Activated CD4-positive, alpha-beta T cell treated with anti-CD3 and anti-CD28 coated beads for 36 hours (primary cell): ENCODE measurements at regions not wholly inside any gene's neighbourhood (a gene's known extent, or its start where the extent isn't known, plus 50 kb on each side); places are given as distances from the start of the nearest gene placed in this dataset.

ENCODE experiments used
- ATAC-seq: fragments of 200-7000 bp; cut with Tn5 transposase; one replicate; pipeline ENCODE4 v1.10.0; 2021; ENCODE audit warnings: mild to moderate bottlenecking, moderate library complexity
- CTCF ChIA-PET: fragments of 350-600 bp; sonication (Branson Sonifier 250); formaldehyde crosslinking; loops from one replicate; lab custom pipeline; 2021; ENCODE audit warnings: antibody characterized with exemption; lab: Charles Lee
- POLR2A ChIA-PET: fragments of 350-600 bp; sonication (Branson Sonifier 250); formaldehyde crosslinking; loops from one replicate; lab custom pipeline; 2021; ENCODE audit warnings: antibody characterized with exemption, inconsistent platforms; lab: Charles Lee
- DNase-seq: peaks from one replicate; pipeline ENCODE4 v3.0.0-alpha.2; 2020
- H3K27ac Mint-ChIP-seq: one replicate; pipeline ENCODE4 v1.8.0; 2021; ENCODE audit warnings: mixed read lengths
- H3K27me3 Mint-ChIP-seq: one replicate; pipeline ENCODE4 v1.8.0; 2021; ENCODE audit warnings: mixed read lengths
- H3K36me3 Mint-ChIP-seq: one replicate; pipeline ENCODE4 v1.8.0; 2021; ENCODE audit warnings: low read depth, mixed read lengths
- H3K4me1 Mint-ChIP-seq: one replicate; pipeline ENCODE4 v1.8.0; 2021; ENCODE audit warnings: mixed read lengths
- H3K4me3 Mint-ChIP-seq: one replicate; pipeline ENCODE4 v1.8.0; 2021; ENCODE audit warnings: mild to moderate bottlenecking, moderate library complexity, mixed read lengths
- H3K9me3 Mint-ChIP-seq: one replicate; pipeline ENCODE4 v1.8.0; 2021; ENCODE audit warnings: low read depth, mixed read lengths
- intact Hi-C, 2 experiments: fragments of 100-400 bp; cut with DNase I in 1 of 2; cut with micrococcal nuclease in 1 of 2; formaldehyde crosslinking; loops; one replicate each; pipeline versions ENCODE4 v1.14.2 to v1.15.1; 2022 to 2024; cut with DNase I, micrococcal nuclease

DNA sequence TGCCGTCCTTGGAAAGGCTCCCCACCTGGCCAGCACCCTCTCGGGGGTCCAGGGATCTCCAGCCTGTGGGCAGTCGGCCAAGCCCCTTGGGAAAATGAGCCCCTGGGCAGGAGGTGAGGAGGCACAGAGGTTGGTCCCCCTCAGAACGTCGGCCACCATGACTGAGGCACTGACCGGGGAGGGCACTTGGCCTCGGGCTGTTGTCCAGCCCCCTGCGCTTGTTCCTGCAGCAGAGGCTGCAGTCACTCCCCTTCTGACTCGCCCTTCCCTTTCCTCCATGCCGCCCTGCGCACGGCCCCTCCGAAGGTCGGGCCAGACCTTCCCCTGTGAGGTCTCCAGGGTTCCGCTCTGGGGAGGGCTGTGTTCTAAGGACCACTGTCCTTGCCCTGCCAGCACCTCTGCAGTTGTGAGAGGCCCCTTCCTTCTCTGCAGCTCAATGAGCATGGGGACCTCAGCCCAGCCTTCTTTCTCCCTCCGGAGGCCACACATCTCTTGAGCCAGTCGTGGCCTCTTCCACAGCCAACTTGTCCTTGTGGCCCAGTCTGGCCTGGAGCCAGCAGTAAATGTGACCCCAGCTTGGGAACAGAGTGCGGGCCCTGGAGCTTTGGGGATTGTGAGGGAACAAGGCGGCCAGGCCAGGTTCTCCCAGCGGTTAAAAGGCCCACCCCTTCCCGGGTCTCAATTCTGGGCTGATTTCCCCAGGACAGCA is 195.5 kb downstream of the DLL1 start:
- Mint-ChIP-seq H3K9me3 (peaks cover under 1% of the 10 kb centered on the region), H3K27me3 (no peaks in the 10 kb centered on the region), H3K27ac (no peak overlapping the region), H3K36me3 (no peaks in the 10 kb centered on the region), H3K4me1 (peaks cover 1% of the 10 kb centered on the region), H3K4me3 (no peak overlapping the region)
- DNase-seq, result no peak
- POLR2A ChIA-PET, result no interaction called here
- intact Hi-C loops, result no loop called here
- no peak for ATAC-seq
- CTCF ChIA-PET, result interaction anchor here (0.6 to 0.8 kb wide), 2 partner anchors 169 to 193 kb away, joined by 3 read pairs; no protein-coding TSS in a partner anchor

GRCh38 chr6:170094686-170095272 is 196.1 kb downstream of the DLL1 start:
- POLR2A ChIA-PET, result no interaction called here
- H3K36me3 Mint-ChIP-seq, result no peaks in the 10 kb centered on the region
- no peaks in the 10 kb centered on the region for H3K27me3 Mint-ChIP-seq
- peaks cover 8% of the 10 kb centered on the region for H3K4me1 Mint-ChIP-seq
- DNase-seq (no peak), ATAC-seq (no peak)
- intact Hi-C loops, result no loop called here
- H3K27ac Mint-ChIP-seq, result no peak overlapping the region
- no peaks in the 10 kb centered on the region for H3K9me3 Mint-ChIP-seq
- H3K4me3 Mint-ChIP-seq, result no peak overlapping the region
- CTCF ChIA-PET, result no interaction called here

DNA sequence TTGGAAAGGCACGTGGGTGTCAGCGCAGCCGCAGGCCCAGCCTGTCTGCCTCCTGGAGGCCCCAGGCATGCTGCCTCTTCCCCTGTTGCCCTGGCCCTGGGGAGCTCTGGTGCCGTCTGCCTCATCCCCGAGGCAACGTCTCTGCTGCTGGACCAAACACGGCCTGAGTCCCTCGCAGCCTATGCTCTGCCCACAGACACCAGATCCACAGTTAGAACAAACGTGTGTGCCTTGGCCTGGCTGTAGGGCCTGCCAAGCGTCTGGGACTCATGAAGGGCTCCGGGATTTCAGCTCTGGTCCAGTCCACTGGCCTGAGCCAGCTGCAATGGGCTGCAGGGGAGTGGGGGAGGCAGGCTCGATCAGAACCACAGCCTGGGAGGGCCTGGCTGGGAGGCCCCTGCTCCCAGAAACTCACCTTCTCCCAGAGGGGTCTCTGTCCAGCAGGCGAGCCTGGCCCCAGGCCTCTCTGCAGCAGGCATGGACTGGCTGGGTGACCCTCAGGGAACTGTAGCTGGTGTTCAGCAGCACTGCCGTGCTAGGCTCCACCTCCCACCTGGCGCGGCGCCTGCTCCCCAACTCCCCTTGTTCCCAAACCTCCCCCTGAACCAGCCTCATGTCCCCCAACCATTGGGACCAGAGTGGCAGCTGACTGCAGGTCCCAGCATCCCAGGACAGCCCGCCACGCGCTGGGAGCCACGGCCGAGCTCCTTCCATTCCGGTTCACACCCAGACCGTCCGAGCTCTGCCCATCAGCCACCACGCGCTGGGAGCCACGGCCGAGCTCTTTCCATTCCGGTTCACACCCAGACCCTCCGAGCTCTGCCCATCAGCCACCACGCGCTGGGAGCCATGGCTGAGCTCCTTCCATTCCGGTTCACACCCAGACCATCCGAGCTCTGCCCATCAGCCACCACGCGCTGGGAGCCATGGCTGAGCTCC is 197.0 kb downstream of the DLL1 start:
- H3K9me3 Mint-ChIP-seq, result no peaks in the 10 kb centered on the region
- no peak for ATAC-seq
- H3K4me3 Mint-ChIP-seq, result no peak overlapping the region
- no peaks in the 10 kb centered on the region for H3K27me3 Mint-ChIP-seq
- DNase-seq, result no peak
- peaks cover 16% of the 10 kb centered on the region for H3K4me1 Mint-ChIP-seq
- ChIA-PET CTCF (no interaction called here), POLR2A (no interaction called here)
- H3K27ac Mint-ChIP-seq, result no peak overlapping the region
- no peaks in the 10 kb centered on the region for H3K36me3 Mint-ChIP-seq
- intact Hi-C loops, result no loop called here

DNA sequence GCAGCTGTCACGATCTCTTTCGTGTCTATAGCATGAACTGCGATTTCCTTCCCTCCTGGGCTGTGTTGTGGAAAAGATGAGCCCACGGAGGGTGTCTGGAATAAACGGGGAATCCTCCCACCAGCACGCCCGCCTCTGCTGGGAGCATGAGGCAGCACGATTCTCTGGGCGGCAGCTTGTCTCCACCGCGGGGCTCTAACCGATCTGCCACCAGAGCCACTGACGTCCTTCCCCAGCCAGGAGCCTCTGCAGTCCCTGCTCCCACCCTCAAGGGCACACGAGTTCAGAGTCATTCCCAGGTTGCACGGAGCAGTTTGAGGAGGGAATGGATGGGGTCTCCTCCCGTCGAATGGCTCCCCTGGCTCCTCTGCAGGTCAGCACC is 197.6 kb downstream of the DLL1 start:
- ChIA-PET CTCF (no interaction called here), POLR2A (no interaction called here)
- peaks cover 23% of the 10 kb centered on the region for H3K4me1 Mint-ChIP-seq
- DNase-seq (no peak), ATAC-seq (no peak)
- H3K27me3 Mint-ChIP-seq, result no peaks in the 10 kb centered on the region
- intact Hi-C loops, result no loop called here
- H3K4me3 Mint-ChIP-seq, result no peak overlapping the region
- no peak overlapping the region for H3K27ac Mint-ChIP-seq
- H3K36me3 Mint-ChIP-seq, result no peaks in the 10 kb centered on the region
- no peaks in the 10 kb centered on the region for H3K9me3 Mint-ChIP-seq

GRCh38 chr6:170092826-170093225 is 198.1 kb downstream of the DLL1 start:
- H3K4me3 Mint-ChIP-seq, result no peak overlapping the region
- POLR2A ChIA-PET, result no interaction called here
- intact Hi-C loops, result no loop called here
- no peaks in the 10 kb centered on the region for H3K36me3 Mint-ChIP-seq
- CTCF ChIA-PET, result no interaction called here
- H3K4me1 Mint-ChIP-seq, result peaks cover 27% of the 10 kb centered on the region
- H3K9me3 Mint-ChIP-seq, result no peaks in the 10 kb centered on the region
- ATAC-seq, result no peak
- no peak for DNase-seq
- no peaks in the 10 kb centered on the region for H3K27me3 Mint-ChIP-seq
- H3K27ac Mint-ChIP-seq, result no peak overlapping the region

GRCh38 chr6:170091639-170092579 is 199.0 kb downstream of the DLL1 start:
- H3K36me3 Mint-ChIP-seq, result no peaks in the 10 kb centered on the region
- intact Hi-C loops, result no loop called here
- no peak overlapping the region for H3K27ac Mint-ChIP-seq
- ChIA-PET POLR2A (no interaction called here), CTCF (interaction anchor here (0.8 kb wide), 2 partner anchors 102 to 260 kb away, joined by 3 read pairs; no protein-coding TSS in a partner anchor)
- DNase-seq, result no peak
- no peaks in the 10 kb centered on the region for H3K9me3 Mint-ChIP-seq
- no peak for ATAC-seq
- H3K4me1 Mint-ChIP-seq, result peaks cover 28% of the 10 kb centered on the region
- no peak overlapping the region for H3K4me3 Mint-ChIP-seq
- no peaks in the 10 kb centered on the region for H3K27me3 Mint-ChIP-seq

GRCh38 chr6:170091000-170091638 is 199.8 kb downstream of the DLL1 start:
- DNase-seq, result no peak
- intact Hi-C loops, result no loop called here
- Mint-ChIP-seq H3K4me1 (peaks cover 28% of the 10 kb centered on the region), H3K27me3 (no peaks in the 10 kb centered on the region), H3K36me3 (no peaks in the 10 kb centered on the region), H3K9me3 (no peaks in the 10 kb centered on the region), H3K27ac (no peak overlapping the region), H3K4me3 (no peak overlapping the region)
- ATAC-seq, result no peak
- CTCF ChIA-PET, result no interaction called here
- POLR2A ChIA-PET, result no interaction called here

GRCh38 chr6:170090561-170090960 is 200.3 kb downstream of the DLL1 start:
- Mint-ChIP-seq H3K4me1 (peaks cover 28% of the 10 kb centered on the region), H3K36me3 (no peaks in the 10 kb centered on the region), H3K9me3 (no peaks in the 10 kb centered on the region), H3K27me3 (no peaks in the 10 kb centered on the region), H3K27ac (no peak overlapping the region), H3K4me3 (no peak overlapping the region)
- ATAC-seq (no peak), DNase-seq (no peak)
- intact Hi-C loops, result no loop called here
- CTCF ChIA-PET, result no interaction called here
- POLR2A ChIA-PET, result no interaction called here

GRCh38 chr6:170089963-170090362 is 200.9 kb downstream of the DLL1 start:
- H3K36me3 Mint-ChIP-seq, result no peaks in the 10 kb centered on the region

DNA sequence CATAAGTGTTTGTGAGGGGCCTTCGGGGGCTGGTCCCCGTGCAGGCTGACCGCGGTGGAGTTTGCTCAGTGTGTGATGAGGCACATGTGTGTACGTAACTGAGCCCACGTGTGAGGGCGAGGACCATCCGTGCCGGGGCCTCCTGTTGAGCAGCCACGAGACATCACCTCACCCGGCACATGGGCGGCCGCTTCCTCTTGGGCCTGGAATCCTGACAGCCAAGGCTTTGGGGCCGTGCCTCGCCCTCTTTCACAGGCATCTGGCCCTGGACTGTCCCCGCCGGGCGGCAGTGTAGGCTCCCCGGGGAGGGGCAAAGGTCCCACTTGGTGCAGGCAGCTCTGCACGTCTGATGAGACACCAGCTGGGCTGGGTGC is 202.3 kb downstream of the DLL1 start:
- ChIA-PET POLR2A (no interaction called here), CTCF (no interaction called here)
- Mint-ChIP-seq H3K9me3 (no peaks in the 10 kb centered on the region), H3K36me3 (no peaks in the 10 kb centered on the region), H3K27me3 (no peaks in the 10 kb centered on the region), H3K4me1 (peaks cover 28% of the 10 kb centered on the region), H3K27ac (peak overlapping the region; percentile 88), H3K4me3 (peak overlapping the region; percentile 70)
- intact Hi-C loops, result loop anchor here in 1 of 2 experiments (5.0 kb wide), 1 partner anchor 204 kb away; the partner anchor contains the start of gene DLL1
- DNase-seq, result peak; percentile 28
- peak; percentile 10 for ATAC-seq

More at GRCh38 chr6:170089963-170090362, 200.9 kb downstream of the DLL1 start:
- Mint-ChIP-seq H3K4me1 (peaks cover 28% of the 10 kb centered on the region), H3K9me3 (no peaks in the 10 kb centered on the region), H3K4me3 (peak overlapping the region; percentile 70), H3K27me3 (no peaks in the 10 kb centered on the region), H3K27ac (peak overlapping the region; percentile 81)
- ChIA-PET POLR2A (interaction anchor here (0.6 kb wide), 1 partner anchor 569 kb away, joined by 3 read pairs; no protein-coding TSS in a partner anchor), CTCF (no interaction called here)
- intact Hi-C loops, result loop anchor here in 1 of 2 experiments (5.0 kb wide), 1 partner anchor 202 kb away; the partner anchor contains the start of gene DLL1
- ATAC-seq (peak; percentile 10), DNase-seq (no peak)
